HG03457 (cell line): ENCODE measurements at regions not wholly inside any gene's neighbourhood (a gene's known extent, or its start where the extent isn't known, plus 50 kb on each side); places are given as distances from the start of the nearest gene placed in this dataset.

ENCODE experiments used
- ATAC-seq: cut with Tn5 transposase; IDR thresholded peaks from one replicate; pipeline ENCODE4 v1.9.1; 2021; ENCODE audit warnings: moderate number of reproducible peaks; ENCODE audit not compliant: unreplicated experiment

- no peak for ATAC-seq
These were observed 274.7 kb upstream of the FZD8 start for GRCh38 chr10:35916791-35917190.

GRCh38 chr10:35913628-35914027 lies 271.5 kb upstream of the FZD8 start:
- ATAC-seq, result no peak

DNA sequence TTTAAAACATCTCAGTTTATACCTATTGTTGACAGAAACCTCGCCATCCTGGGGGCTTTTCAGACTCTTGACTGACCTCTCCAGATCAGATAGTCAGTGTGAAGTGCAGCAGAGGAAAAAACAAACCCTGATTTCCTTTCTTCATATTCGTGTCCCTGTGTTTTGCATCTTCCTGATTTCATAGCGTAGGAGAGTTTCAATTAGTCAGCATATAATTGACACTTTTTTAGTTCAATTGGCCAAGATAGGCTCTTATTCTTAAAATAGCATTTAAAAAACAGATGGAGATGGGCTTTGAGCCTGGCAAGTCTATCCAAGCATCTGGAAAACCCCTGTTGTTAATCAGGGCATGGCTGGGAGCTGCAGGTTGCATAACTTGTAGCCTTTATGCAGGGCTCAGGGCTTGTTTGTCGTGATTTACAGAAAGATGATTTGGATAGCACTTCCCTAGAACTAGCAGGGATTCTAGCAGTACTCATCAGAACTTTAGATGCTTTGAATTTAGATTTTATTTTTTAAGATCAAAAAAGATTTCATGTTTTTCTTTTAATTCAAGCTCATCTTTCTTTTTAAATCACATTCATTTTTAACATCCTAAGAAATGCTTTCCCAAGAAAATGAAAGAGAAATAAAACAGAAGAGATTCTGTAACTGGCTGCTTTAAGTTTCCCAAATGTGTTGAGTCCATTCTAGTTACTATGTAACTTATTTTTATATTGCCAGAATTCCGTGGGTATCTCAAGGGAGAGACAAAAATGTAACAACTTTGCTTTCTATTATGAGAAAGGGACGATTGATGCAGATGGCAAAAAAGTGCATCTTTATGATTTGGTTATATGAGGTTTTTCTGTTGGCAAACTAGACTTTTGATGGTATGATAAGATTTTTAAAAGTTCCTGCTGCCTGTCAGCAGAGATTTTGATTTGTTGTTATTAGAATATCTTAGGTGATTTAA lies 270.8 kb upstream of the FZD8 start:
- ATAC-seq, result no peak

DNA sequence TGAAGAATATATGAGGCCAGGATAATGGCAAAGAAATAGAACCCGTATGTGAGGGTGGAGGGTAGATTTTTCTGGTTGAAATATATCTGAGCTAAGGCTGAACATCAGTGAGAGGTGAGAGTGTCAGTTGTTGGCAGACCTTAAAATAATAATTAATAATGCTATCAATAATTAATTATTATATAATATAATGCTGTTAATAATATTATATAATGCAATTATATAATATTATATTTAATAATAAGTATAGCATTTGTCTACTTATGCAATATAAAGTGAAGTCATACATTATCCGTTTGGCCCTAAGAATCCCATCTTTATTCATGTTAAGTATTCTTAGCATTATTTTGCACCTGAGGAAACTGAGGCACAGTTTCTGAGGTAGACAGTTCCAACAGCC lies 269.9 kb upstream of the FZD8 start:
- no peak for ATAC-seq

GRCh38 chr10:35911233-35911632 lies 269.1 kb upstream of the FZD8 start:
- ATAC-seq, result no peak

GRCh38 chr10:35910234-35910633 lies 268.1 kb upstream of the FZD8 start:
- ATAC-seq, result no peak

- ATAC-seq, result no peak
These were observed 267.1 kb upstream of the FZD8 start for GRCh38 chr10:35909121-35909720.

- no peak for ATAC-seq
These were observed 266.4 kb upstream of the FZD8 start for GRCh38 chr10:35908451-35908850.

DNA sequence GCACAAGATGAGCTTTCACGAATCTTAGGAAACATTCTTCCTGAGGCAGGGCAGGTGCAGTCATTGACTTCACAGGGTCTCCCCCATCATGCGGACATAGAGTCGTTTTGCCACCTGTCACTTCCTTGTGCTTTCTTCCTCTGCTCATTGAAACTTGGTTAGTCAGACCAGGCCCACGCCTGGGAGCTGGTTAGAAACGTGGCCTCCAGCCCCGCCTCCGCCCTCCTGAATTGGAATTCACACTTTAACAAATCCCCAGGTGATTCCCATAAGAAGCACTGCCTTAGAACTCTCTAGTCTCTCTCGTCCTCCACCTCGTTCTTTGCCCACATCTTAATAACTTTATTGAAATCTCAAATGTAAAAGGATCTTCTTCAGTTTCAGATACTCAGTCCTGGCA lies 265.5 kb upstream of the FZD8 start:
- ATAC-seq, result no peak

GRCh38 chr10:35906155-35906554 lies 264.1 kb upstream of the FZD8 start:
- no peak for ATAC-seq

DNA sequence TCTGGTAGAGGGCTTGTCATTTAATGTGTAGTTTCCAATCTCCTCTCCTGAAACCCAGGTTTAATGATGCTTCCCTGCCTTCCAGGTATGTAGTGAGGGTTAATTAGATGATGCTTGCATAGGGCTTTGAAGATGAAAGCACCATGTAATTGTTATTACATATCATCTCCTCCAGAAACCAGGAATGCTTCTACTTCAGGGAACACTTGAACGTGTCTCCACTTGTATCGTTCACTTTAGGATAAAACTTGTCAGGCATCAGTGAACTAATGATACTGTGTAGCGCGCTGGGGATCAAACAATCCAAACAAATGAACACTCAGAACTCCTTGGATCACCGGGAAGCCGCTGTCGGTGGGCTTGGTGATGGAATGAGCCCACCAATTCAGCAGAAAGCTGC lies 260.9 kb upstream of the FZD8 start:
- ATAC-seq, result no peak

DNA sequence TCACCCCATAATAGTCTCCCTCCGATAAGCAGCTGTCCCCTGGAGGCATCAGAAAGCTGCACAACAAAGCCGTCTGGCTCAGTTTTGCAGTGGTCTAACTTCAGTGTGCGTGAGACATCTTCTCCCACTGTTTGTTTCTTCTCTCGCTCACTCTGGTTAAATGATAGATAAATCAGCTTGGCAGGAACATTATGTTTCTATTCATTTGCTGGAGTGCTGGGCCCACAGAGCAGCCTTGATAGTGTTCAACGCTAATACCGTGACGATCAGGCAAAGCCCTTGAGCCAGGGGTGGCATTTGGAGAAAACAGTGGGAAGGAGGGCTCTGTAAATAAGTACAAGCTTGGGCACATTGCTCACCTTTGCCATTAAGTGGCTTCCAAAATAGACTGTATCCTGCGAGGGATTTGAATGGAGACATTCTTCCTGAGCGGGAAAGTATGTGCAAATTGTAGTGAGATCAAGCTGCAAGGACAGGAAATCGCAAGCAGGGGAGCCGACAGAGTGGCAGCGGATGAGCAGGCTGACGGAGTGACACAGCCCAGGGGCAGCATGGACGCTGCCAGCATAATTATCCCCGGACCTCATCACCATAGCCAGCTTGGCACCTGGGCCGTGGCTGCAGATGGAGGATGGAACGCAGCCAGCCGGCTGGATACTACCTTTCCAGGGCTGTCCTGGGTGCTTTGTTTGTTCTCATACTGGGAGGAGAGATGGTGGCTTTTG lies 256.8 kb upstream of the FZD8 start:
- ATAC-seq, result no peak

- ATAC-seq, result no peak
These were observed 253.9 kb upstream of the FZD8 start for GRCh38 chr10:35896001-35896400.

- no peak for ATAC-seq
These were observed 253.2 kb upstream of the FZD8 start for GRCh38 chr10:35895331-35895730.

- ATAC-seq, result no peak
These were observed 250.4 kb upstream of the FZD8 start for GRCh38 chr10:35892526-35892925.

DNA sequence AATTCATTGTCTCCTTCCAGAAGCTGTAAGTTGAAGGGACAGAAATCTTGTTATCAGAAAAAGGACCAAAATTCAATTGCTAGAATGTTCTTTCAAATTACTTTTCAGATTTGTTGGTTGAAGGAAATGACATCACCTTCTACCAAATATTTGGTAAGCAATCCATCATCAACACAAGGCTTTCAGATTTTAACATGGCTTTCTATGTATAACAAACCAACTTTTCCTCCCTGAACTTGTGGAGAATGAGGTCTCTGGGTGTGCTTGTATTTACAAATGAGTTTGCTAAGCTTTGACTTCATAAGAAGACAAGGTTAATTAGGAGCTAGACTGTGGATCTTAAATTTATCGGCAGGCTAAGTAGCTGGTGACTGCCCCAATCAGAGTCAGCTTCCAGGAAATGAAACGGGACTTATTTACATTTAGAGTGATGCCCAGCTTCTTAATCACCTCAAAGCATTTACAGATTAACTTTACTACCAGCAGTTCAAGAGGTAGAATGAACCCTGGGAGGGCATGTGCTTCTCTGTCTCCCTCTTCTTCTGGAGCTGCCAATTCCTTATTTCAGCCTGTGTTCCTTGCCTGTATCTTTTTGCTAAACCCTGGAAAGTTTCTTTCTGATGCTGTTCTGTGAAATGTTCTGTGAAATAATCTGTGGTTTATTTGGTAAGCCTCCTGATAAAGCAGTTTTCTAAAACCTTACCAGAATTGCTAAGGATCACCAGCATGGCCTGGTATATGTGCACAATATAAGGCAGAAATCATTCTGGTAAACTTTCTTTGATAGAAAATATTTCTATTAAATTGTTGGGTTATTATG lies 248.8 kb upstream of the FZD8 start:
- ATAC-seq, result no peak

- no peak for ATAC-seq
These were observed 248.0 kb upstream of the FZD8 start for GRCh38 chr10:35889971-35890675.

DNA sequence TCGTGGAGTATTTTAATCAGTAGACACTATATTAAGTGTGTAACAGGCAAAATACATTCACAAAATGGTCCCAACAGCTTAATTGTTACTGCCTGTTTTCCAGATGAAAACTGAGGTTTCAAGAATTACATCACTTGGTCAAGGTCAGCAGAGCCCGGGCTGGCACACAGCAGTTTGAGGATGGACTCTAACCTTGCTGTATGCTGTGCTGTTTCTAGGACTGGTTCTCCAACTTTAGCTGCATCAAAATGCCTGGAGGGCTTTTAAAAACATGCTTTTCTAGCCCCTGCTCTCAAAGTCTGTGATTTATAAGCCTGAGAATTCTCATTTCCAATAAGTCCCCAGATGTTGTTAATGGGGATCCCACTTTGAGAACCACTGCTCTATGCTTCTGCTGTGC lies 247.1 kb upstream of the FZD8 start:
- ATAC-seq, result no peak

- no peak for ATAC-seq
These were observed 246.3 kb upstream of the FZD8 start for GRCh38 chr10:35888400-35888799.

- no peak for ATAC-seq
These were observed 245.6 kb upstream of the FZD8 start for GRCh38 chr10:35887685-35888084.
